HepG2 (cell line): ENCODE measurements at regions not wholly inside any gene's neighbourhood (a gene's known extent, or its start where the extent isn't known, plus 50 kb on each side); places are given as distances from the start of the nearest gene placed in this dataset.

Experiments used
- ATF4 ChIP-seq, 2 experiments: fragments of 450-650 bp in 1 of 2; sonication (generic) in 1 of 2; formaldehyde crosslinking; IDR thresholded peaks; 2 replicates each; pipeline versions ENCODE4 v1.5.0 to v1.8.0; 2020 to 2022; ENCODE audit warnings: mild to moderate bottlenecking in 1 of 2, missing genetic modification reagents in 1 of 2
- FOSL2 ChIP-seq: sonication (generic); formaldehyde crosslinking; IDR thresholded peaks from 2 replicates; pipeline ENCODE4 v1.4.0; 2020; ENCODE audit warnings: missing genetic modification reagents
- FOXA3 ChIP-seq: IDR thresholded peaks from 2 replicates; pipeline ENCODE4 v1.6.1; 2016; ENCODE audit warnings: missing genetic modification reagents, missing compliant biosample characterization
- FOXP1 ChIP-seq, 2 experiments: fragments of 450-650 bp in 1 of 2; IDR thresholded peaks; 2 replicates each; pipeline ENCODE4 v1.6.1; 2017 to 2018; ENCODE audit warnings: antibody characterized with exemption in 1 of 2
- KDM1A ChIP-seq: IDR thresholded peaks from 2 replicates; pipeline ENCODE4 v1.6.1; 2016; ENCODE audit warnings: missing compliant biosample characterization
- KLF16 ChIP-seq, 2 experiments: sonication (generic) in 1 of 2; formaldehyde crosslinking in 1 of 2; IDR thresholded peaks; 2 replicates each; pipeline versions ENCODE4 v1.6.1 to v1.8.0; 2016 to 2023; ENCODE audit warnings: missing genetic modification reagents in 2 of 2, missing compliant biosample characterization in 1 of 2
- MED1 ChIP-seq: sonication (generic); formaldehyde crosslinking; IDR thresholded peaks from 2 replicates; pipeline ENCODE4 v1.4.0; 2020; ENCODE audit warnings: missing genetic modification reagents
- MXD4 ChIP-seq: IDR thresholded peaks from 2 replicates; pipeline ENCODE4 v1.6.1; 2016; ENCODE audit warnings: mild to moderate bottlenecking, missing biosample characterization, missing genetic modification reagents
- MYC ChIP-seq: sonication (generic); formaldehyde crosslinking; IDR thresholded peaks from 2 replicates; pipeline ENCODE4 v1.9.0; 2021; ENCODE audit warnings: missing genetic modification reagents, borderline replicate concordance
- NCOA2 ChIP-seq: sonication (generic); formaldehyde crosslinking; IDR thresholded peaks from 2 replicates; pipeline ENCODE4 v1.8.0; 2022; ENCODE audit warnings: inconsistent platforms
- PITX1 ChIP-seq: sonication (generic); formaldehyde crosslinking; IDR thresholded peaks from 2 replicates; pipeline ENCODE4 v1.5.1; 2020; ENCODE audit warnings: mild to moderate bottlenecking, missing genetic modification reagents
- REXO4 ChIP-seq: sonication (generic); formaldehyde crosslinking; IDR thresholded peaks from 2 replicates; pipeline ENCODE4 v1.8.0; 2022; ENCODE audit warnings: missing genetic modification reagents, mild to moderate bottlenecking, borderline replicate concordance
- SP1 ChIP-seq, 2 experiments: fragments of 450-650 bp in 1 of 2; sonication (generic) in 1 of 2; formaldehyde crosslinking in 1 of 2; IDR thresholded peaks; 2 replicates each; pipeline versions ENCODE4 v1.4.0 to v1.6.1; 2016 to 2020; ENCODE audit warnings: missing genetic modification reagents in 1 of 2
- ZFP36L1 ChIP-seq: sonication (generic); formaldehyde crosslinking; IDR thresholded peaks from 2 replicates; pipeline ENCODE4 v1.8.0; 2022; ENCODE audit warnings: mild to moderate bottlenecking, missing genetic modification reagents, moderate library complexity
- ZNF710 ChIP-seq: sonication (generic); formaldehyde crosslinking; IDR thresholded peaks from 2 replicates; pipeline ENCODE4 v1.5.0; 2020; ENCODE audit warnings: mild to moderate bottlenecking, missing genetic modification reagents, borderline replicate concordance
- ZNF788 ChIP-seq: sonication (generic); formaldehyde crosslinking; IDR thresholded peaks from 2 replicates; pipeline ENCODE4 v1.5.0; 2020; ENCODE audit warnings: mild to moderate bottlenecking, missing genetic modification reagents, borderline replicate concordance
- TF ChIP-seq, protein P1 (sequence below): sonication (generic); formaldehyde crosslinking; IDR thresholded peaks from 2 replicates; pipeline ENCODE4 v1.4.0; 2020; ENCODE audit warnings: missing genetic modification reagents
- TF ChIP-seq, protein P2 (sequence below), 2 experiments: sonication (generic) in 1 of 2; formaldehyde crosslinking in 1 of 2; IDR thresholded peaks; 2 replicates each; pipeline versions ENCODE4 v1.4.0 to v1.6.1; 2016 to 2020; ENCODE audit warnings: borderline replicate concordance in 1 of 2, low read depth in 1 of 2, mild to moderate bottlenecking in 1 of 2, missing genetic modification reagents in 1 of 2
- TF ChIP-seq, protein P3 (sequence below): fragments of 450-650 bp; IDR thresholded peaks from 2 replicates; pipeline ENCODE4 v1.6.1; 2016

DNA sequence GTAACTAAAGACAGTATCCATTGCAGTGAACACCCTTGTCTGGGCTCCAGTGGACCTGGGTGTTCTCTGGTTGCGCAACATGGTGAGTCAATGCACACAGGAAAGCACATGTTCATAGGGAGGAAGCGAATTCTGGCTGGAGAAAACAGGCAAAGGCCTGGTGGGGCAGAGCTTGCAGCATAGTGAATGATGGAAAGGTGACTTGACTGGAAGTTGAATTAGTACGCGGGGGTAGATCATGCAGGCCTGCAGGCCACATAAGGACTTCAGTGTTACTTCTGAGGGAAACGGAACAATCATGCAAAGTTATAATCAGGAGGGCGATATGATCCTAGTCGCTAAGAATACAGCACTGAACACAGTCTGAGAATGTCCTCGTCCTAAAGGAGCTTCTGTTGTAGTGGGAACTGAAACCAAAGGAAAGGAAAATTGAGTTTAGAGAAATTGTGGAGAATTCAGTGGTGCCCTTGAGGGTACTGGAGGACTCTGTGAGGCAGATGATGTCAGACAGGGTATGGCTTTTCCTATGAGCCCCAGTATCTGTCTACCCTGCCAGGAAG, 71.9 kb upstream of the RANBP3L start (continued):
- TF ChIP-seq PITX1 (CRISPR knock-in tag), result no peak; the same call in 1 of the 2 replicates
- TF ChIP-seq MYC (CRISPR knock-in tag), result peak; percentile 85; the same call in 1 of the 2 replicates
- TF ChIP-seq FOXA3, result peak; percentile 84
- no peak for TF ChIP-seq SP1 (IDR thresholded peaks at IDR 0.05)
- TF ChIP-seq SP1 (CRISPR knock-in tag; IDR thresholded peaks at IDR 0.05), result no peak
- TF ChIP-seq, protein P1, sequence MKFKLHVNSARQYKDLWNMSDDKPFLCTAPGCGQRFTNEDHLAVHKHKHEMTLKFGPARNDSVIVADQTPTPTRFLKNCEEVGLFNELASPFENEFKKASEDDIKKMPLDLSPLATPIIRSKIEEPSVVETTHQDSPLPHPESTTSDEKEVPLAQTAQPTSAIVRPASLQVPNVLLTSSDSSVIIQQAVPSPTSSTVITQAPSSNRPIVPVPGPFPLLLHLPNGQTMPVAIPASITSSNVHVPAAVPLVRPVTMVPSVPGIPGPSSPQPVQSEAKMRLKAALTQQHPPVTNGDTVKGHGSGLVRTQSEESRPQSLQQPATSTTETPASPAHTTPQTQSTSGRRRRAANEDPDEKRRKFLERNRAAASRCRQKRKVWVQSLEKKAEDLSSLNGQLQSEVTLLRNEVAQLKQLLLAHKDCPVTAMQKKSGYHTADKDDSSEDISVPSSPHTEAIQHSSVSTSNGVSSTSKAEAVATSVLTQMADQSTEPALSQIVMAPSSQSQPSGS (CRISPR knock-in tag), result peak; percentile 34; the same call in 1 of the 2 replicates
- TF ChIP-seq REXO4, result no peak
- TF ChIP-seq MXD4, result no peak
- peak; percentile 62 for TF ChIP-seq MED1 (CRISPR knock-in tag)
- peak in 1 of 2 experiments; percentile 61; a peak in 1 of 4 replicates for TF ChIP-seq KLF16 (CRISPR knock-in tag; IDR thresholded peaks at IDR 0.05)
- TF ChIP-seq KDM1A, result peak; percentile 51; the same call in 1 of the 2 replicates
- peak; percentile 55; the same call in 1 of the 2 replicates for TF ChIP-seq ZNF710
- no peak for TF ChIP-seq FOXP1 (IDR thresholded peaks at IDR 0.05)
- peak; percentile 49; the same call in 1 of the 2 replicates for TF ChIP-seq FOXP1 (CRISPR knock-in tag; IDR thresholded peaks at IDR 0.05)
- TF ChIP-seq, protein P2, sequence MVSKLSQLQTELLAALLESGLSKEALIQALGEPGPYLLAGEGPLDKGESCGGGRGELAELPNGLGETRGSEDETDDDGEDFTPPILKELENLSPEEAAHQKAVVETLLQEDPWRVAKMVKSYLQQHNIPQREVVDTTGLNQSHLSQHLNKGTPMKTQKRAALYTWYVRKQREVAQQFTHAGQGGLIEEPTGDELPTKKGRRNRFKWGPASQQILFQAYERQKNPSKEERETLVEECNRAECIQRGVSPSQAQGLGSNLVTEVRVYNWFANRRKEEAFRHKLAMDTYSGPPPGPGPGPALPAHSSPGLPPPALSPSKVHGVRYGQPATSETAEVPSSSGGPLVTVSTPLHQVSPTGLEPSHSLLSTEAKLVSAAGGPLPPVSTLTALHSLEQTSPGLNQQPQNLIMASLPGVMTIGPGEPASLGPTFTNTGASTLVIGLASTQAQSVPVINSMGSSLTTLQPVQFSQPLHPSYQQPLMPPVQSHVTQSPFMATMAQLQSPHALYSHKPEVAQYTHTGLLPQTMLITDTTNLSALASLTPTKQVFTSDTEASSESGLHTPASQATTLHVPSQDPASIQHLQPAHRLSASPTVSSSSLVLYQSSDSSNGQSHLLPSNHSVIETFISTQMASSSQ (IDR thresholded peaks at IDR 0.05; ENCODE audit: low read depth), result no peak
- TF ChIP-seq, protein P2 (CRISPR knock-in tag; IDR thresholded peaks at IDR 0.05; ENCODE audit: borderline replicate concordance), result 0 out of 2 replicates have a peak, but pooled peaks have one; percentile 23
- TF ChIP-seq, protein P3, sequence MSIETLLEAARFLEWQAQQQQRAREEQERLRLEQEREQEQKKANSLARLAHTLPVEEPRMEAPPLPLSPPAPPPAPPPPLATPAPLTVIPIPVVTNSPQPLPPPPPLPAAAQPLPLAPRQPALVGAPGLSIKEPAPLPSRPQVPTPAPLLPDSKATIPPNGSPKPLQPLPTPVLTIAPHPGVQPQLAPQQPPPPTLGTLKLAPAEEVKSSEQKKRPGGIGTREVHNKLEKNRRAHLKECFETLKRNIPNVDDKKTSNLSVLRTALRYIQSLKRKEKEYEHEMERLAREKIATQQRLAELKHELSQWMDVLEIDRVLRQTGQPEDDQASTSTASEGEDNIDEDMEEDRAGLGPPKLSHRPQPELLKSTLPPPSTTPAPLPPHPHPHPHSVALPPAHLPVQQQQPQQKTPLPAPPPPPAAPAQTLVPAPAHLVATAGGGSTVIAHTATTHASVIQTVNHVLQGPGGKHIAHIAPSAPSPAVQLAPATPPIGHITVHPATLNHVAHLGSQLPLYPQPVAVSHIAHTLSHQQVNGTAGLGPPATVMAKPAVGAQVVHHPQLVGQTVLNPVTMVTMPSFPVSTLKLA, result 0 out of 2 replicates have a peak, but pooled peaks have one; percentile 1
- TF ChIP-seq NCOA2 (CRISPR knock-in tag), result peak; percentile 40; the same call in 1 of the 2 replicates
- TF ChIP-seq ZFP36L1 (CRISPR knock-in tag), result 0 out of 2 replicates have a peak, but pooled peaks have one; percentile 58
- TF ChIP-seq ZNF788 (CRISPR knock-in tag), result peak; percentile 76; the same call in 1 of the 2 replicates
- TF ChIP-seq FOSL2 (CRISPR knock-in tag), result peak; percentile 99
- TF ChIP-seq ATF4 (CRISPR knock-in tag; IDR thresholded peaks at IDR 0.05), result peak in 1 of 2 experiments; percentile 72; a peak in 2 of 4 replicates
